Cardiac muscle cell (in vitro differentiated cells and primary cell): ENCODE measurements at regions not wholly inside any gene's neighbourhood (a gene's known extent, or its start where the extent isn't known, plus 50 kb on each side); places are given as distances from the start of the nearest gene placed in this dataset.

Experiments used
- DNase-seq, 2 donors: peaks; one replicate each; pipeline versions ENCODE4 v3.0.0 to v3.0.0-alpha.2; 2010 to 2017; ENCODE audit warnings: low read depth in 1 of 2, low spot score in 1 of 2
- H3K27ac ChIP-seq: fragments of 200-600 bp; sonication (generic); 2 replicates; pipeline ENCODE4 v1.5.1; 2016
- H3K27me3 ChIP-seq: fragments of 200-600 bp; sonication (generic); 2 replicates; pipeline ENCODE4 v1.6.0; 2016; ENCODE audit warnings: control low read depth
- H3K36me3 ChIP-seq: fragments of 200-600 bp; sonication (generic); 2 replicates; pipeline ENCODE4 v1.5.1; 2016; ENCODE audit warnings: control low read depth
- H3K4me1 ChIP-seq: fragments of 200-600 bp; sonication (generic); 2 replicates; pipeline ENCODE4 v1.8.1; 2017; ENCODE audit warnings: low read depth, mild to moderate bottlenecking, mixed run types
- H3K4me3 ChIP-seq: fragments of 200-600 bp; sonication (generic); 2 replicates; pipeline ENCODE4 v1.5.1; 2016; ENCODE audit warnings: mild to moderate bottlenecking
- H3K9me3 ChIP-seq: fragments of 200-600 bp; sonication (generic); 2 replicates; pipeline ENCODE4 v1.5.1; 2017; ENCODE audit warnings: low read depth, mild to moderate bottlenecking, control low read depth
- TF ChIP-seq, protein P1 (sequence below): IDR thresholded peaks from 2 replicates; pipeline ENCODE4 v1.5.1; 2012; ENCODE audit warnings: low read depth, mild to moderate bottlenecking, low read length

DNA sequence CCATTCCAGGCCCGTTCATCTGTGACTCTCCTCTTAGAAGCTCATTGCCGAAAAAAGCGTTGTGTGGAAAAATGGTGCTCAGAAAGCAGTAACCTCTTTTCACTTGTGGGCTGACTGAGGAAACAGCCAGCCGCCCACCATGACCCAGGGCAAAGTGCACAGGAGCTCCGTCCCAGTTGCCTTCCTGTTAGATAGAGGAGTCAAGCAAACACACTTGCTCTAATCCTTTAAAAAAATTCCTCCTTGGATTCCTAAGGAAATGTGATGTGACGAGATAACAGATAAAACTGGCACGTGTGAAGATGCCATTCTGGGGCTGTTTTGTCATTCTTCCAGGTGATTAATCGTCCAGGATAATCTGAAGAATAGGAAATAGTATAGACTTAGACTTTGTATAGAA, 396.8 kb upstream of the DDHD1 start:
- Histone ChIP-seq H3K4me3 (no peak overlapping the region), H3K4me1 (no peaks in the 10 kb centered on the region), H3K27me3 (no peaks in the 10 kb centered on the region), H3K9me3 (no peaks in the 10 kb centered on the region), H3K27ac (no peak overlapping the region), H3K36me3 (no peaks in the 10 kb centered on the region)
- DNase-seq, result no peak
- TF ChIP-seq, protein P1, sequence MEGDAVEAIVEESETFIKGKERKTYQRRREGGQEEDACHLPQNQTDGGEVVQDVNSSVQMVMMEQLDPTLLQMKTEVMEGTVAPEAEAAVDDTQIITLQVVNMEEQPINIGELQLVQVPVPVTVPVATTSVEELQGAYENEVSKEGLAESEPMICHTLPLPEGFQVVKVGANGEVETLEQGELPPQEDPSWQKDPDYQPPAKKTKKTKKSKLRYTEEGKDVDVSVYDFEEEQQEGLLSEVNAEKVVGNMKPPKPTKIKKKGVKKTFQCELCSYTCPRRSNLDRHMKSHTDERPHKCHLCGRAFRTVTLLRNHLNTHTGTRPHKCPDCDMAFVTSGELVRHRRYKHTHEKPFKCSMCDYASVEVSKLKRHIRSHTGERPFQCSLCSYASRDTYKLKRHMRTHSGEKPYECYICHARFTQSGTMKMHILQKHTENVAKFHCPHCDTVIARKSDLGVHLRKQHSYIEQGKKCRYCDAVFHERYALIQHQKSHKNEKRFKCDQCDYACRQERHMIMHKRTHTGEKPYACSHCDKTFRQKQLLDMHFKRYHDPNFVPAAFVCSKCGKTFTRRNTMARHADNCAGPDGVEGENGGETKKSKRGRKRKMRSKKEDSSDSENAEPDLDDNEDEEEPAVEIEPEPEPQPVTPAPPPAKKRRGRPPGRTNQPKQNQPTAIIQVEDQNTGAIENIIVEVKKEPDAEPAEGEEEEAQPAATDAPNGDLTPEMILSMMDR, result no peak

DNA sequence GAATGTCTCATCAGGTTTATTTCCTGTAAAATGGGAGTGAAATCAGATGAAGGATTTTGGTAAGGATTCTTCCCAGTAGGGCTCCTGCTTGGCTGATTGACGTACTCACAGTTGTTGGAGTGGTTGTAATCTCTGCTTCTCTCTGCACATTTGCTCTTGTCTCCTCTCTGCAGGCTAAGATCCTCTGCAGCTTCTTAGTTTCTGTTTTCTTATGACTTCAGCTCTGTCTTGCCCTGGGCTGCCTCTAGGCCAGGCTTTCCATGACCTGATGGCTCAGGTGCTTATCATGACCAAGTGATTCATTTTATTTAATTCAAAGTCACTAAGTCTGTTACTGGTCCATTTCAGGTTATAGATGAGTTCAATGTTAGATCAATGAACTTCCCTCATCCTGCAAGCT, 394.5 kb upstream of the DDHD1 start:
- no peaks in the 10 kb centered on the region for H3K36me3 ChIP-seq
- H3K9me3 ChIP-seq, result no peaks in the 10 kb centered on the region
- no peak overlapping the region for H3K27ac ChIP-seq
- TF ChIP-seq, protein P1, result no peak
- peaks cover 7% of the 10 kb centered on the region for H3K4me1 ChIP-seq
- no peaks in the 10 kb centered on the region for H3K27me3 ChIP-seq
- no peak overlapping the region for H3K4me3 ChIP-seq
- DNase-seq, result no peak

- H3K36me3 ChIP-seq, result no peaks in the 10 kb centered on the region
- no peak overlapping the region for H3K4me3 ChIP-seq
- TF ChIP-seq, protein P1, result no peak
- no peaks in the 10 kb centered on the region for H3K9me3 ChIP-seq
- no peak overlapping the region for H3K27ac ChIP-seq
- H3K27me3 ChIP-seq, result no peaks in the 10 kb centered on the region
- no peak for DNase-seq
- H3K4me1 ChIP-seq, result peaks cover 8% of the 10 kb centered on the region
Observed at GRCh38 chr14:53545217-53545616, 392.1 kb upstream of the DDHD1 start.

- H3K27ac ChIP-seq, result no peak overlapping the region
- H3K27me3 ChIP-seq, result no peaks in the 10 kb centered on the region
- peak; percentile 65 to 74 for DNase-seq
- H3K4me1 ChIP-seq, result peaks cover 8% of the 10 kb centered on the region
- no peak overlapping the region for H3K4me3 ChIP-seq
- TF ChIP-seq, protein P1, result no peak
- H3K36me3 ChIP-seq, result no peaks in the 10 kb centered on the region
- H3K9me3 ChIP-seq, result no peaks in the 10 kb centered on the region
Observed at GRCh38 chr14:53542732-53543131, 389.6 kb upstream of the DDHD1 start.

- no peaks in the 10 kb centered on the region for H3K27me3 ChIP-seq
- DNase-seq, result no peak
- H3K36me3 ChIP-seq, result no peaks in the 10 kb centered on the region
- TF ChIP-seq, protein P1, result no peak
- peaks cover 8% of the 10 kb centered on the region for H3K4me1 ChIP-seq
- no peak overlapping the region for H3K27ac ChIP-seq
- H3K9me3 ChIP-seq, result no peaks in the 10 kb centered on the region
- H3K4me3 ChIP-seq, result no peak overlapping the region
Observed at GRCh38 chr14:53541411-53541810, 388.3 kb upstream of the DDHD1 start.

- no peak overlapping the region for H3K4me3 ChIP-seq
- H3K27ac ChIP-seq, result no peak overlapping the region
- DNase-seq, result peak; percentile 80 to 88
- no peaks in the 10 kb centered on the region for H3K9me3 ChIP-seq
- H3K36me3 ChIP-seq, result no peaks in the 10 kb centered on the region
- peaks cover 8% of the 10 kb centered on the region for H3K4me1 ChIP-seq
- TF ChIP-seq, protein P1, result peak; percentile 94
- no peaks in the 10 kb centered on the region for H3K27me3 ChIP-seq
Observed at GRCh38 chr14:53539489-53540126, 386.5 kb upstream of the DDHD1 start.
